NK-92 (cell line): ENCODE measurements at regions not wholly inside any gene's neighbourhood (a gene's known extent, or its start where the extent isn't known, plus 50 kb on each side); places are given as distances from the start of the nearest gene placed in this dataset.
"Not testable (repeated sequence)": the region's sequence is repeated elsewhere in the genome, so short reads cannot be mapped to it uniquely, and the experiment has no call there.

Source experiments
- DNase-seq: peaks from one replicate; lab custom pipeline; 2025; ENCODE audit not compliant: unreplicated experiment; lab: John Stamatoyannopoulos, UW

- no peak for DNase-seq
These were observed 1000.3 kb downstream of the BRD1 start for GRCh38 chr22:48827268-48827846.

- no peak for DNase-seq
These were observed 1001.1 kb downstream of the BRD1 start for GRCh38 chr22:48826546-48826945.

GRCh38 chr22:48825802-48826520 lies 1001.7 kb downstream of the BRD1 start:
- DNase-seq = no peak

DNA sequence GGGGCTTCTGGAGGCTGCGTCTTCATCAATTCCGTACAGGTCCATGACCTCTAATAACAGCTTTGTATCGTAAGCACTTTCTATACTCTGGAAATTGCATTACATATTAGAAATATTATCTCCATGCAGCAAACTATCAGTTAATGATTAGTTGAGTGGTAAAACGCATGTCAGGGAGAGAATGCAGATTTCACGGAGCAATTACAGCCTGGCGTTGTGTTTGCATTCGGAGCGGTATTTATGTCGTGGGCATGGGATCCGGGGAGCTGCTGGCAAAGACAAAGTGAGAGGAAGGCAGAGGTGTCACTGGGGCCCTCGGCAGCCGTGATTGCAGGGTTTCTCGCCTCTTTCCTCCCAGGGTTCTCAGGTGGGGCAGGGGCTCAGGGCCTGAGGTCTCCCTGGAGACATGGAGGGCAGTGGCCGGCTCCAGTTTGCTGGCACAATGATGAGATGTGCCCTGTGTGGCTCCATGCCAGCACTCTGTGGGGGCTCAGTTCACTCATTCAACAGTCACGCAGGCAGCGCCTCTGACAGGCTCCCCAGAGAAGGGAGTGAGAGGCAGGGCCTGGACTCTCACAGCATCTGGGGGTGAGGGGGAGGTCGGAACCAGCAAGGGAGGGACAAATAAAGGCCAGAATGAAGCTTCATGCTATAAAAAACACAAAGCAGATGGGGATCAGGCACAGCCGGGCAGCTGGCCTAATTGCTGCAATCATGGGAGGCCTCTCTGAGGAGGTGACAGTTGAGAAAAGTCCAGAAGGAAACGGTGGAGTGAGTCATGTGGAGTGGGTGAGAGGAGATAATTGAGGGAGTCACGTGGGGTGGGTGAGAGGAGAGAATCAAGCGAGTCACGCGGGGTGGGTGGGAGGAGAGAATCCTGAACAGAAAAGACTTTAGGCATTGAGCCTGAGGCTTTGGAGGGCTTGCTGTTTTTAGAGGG lies 1002.7 kb downstream of the BRD1 start:
- DNase-seq = no peak

- DNase-seq = no peak
These were observed 1003.7 kb downstream of the BRD1 start for GRCh38 chr22:48823941-48824340.

DNA sequence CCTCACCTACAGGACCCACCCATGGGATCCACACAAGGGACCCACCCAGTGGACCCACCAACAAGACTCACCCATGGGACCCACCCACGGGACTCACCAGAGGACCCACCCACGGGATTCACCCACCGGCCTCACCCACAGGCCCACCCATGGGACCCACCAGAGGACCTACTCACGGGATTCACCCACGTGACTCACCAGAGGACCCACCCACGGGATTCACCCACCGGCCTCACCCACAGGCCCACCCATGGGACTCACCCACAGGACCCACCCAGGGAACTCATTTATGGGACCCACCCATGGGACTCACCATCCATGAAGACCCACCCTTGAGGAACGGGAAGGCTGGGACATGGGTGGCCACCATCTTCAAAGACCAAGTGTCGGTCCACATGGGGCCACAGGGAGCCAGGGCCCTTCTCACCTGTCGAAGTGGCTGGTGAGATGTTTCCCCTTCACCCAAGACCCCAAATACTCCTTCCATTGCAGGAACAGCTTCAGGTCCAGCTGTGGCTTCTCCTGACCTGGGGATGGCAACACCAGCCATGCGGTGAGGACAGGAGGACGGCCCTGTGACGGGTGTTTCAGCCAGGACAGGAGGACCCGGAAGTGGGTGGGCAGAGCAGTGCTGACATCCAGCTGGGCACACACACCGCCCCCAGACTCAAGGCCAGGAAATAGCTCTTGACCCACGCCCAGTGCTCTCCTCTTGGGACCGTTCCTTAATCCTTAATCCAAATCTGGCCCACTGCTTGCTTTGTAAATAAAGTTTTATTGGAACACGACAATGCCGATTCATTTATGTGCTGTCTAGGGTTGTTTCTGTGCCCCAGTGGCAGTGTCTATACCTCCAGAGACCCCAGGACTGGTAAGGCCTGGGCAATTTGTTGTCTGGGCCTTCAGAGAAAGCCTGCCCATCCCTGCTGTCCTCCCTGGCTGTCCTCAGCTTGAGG lies 1005.1 kb downstream of the BRD1 start:
- DNase-seq = no peak

DNA sequence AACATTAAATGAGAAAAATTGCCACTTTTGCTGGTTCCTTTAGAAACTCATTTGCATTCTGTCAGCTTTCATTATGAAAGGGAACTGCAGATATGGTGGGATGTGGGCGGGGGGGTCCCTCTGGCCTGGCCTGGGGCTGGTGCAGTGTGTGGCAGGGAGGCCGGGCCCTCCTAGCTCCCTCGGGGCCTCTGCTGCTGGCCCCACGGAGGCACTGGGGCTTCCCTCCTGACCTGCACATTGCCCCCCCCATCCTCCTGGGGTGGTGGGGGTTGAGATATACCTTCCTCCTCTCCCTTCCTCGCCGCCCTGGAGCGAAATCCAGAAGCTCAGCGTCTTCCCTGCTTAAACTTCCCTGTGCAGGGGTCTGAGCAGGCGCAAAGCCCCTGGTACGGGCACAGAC lies 1005.9 kb downstream of the BRD1 start:
- no peak for DNase-seq

GRCh38 chr22:48821346-48821690 lies 1006.4 kb downstream of the BRD1 start:
- no peak for DNase-seq

DNA sequence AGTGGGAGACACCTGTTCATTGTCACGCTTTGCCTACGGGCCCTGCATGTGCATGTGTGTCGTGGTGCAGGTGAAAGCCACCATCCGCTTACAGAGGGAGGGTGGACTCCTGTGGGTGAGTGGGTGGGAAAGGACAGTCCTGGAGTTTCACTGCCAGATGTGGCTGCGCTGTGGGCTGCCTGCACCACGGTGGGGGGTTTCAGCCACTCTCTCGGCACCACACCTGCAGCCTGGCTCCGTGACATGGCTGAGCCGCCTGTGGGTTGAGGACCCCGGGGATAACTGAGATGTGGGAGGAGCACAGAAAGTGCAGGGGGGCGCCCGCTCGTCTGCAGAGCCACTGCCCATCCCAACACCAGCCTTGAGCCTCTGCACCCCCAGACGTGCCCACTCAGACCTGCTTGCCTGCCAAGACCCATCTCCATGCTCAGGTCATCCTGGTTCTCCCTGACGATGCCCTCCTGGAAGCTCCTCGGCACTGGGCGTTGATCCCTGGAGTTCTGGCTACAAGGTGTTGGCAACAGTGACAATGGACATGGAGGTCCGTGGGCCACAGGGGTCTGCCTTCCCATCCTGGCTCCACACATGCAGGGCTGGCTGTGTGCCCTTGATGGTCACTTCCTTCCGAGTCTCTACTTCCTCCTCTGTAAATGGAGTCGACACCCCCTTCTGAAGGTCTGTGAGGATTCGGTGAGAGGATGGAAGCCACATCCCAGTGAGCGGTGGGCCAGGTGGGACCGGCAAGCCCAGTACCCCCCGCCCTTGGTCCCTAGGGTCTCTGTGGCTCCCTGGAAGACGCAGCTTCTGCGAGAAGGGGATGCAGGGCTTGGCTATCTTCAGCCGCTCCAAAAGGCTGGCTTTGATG lies 1007.0 kb downstream of the BRD1 start:
- DNase-seq = no peak

DNA sequence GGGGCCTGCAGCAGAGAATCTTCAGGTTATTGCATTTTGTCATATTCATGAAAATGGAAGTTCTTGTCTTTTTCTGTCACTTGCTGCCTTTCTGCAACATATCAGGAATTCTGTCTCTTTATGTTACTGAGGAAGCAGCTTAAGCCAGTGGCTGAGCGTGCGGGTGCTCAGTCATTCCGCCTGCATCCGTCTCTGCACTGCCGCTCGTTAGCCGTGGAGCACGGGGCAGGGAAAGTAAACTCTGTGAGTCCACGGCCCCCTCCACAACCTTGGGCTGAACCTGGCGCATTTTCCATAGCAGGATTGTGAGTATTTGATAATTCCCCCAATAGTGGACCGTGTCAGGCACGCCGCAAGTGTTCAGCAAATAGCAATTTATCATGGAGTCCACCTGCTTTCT lies 1007.7 kb downstream of the BRD1 start:
- DNase-seq = no peak

DNA sequence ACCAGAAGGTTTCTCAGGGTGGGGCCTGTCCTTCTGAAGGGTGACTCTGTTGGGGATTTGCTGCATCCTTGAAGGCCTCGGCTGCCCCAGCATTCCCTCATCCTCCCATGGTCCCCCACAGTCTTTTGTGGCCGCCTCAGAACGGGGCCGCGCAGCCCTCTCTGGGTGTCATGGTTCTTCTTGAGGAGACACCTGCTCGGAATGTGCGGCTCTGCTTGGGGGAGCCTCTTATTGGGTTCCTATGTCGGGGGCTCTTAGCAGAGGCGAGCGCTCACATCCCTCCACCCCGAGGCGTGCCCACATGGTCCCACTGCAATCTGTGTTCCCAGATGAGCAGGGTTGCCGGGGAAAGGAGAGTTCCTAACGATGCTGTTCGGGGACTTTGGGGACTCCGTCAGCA lies 1008.4 kb downstream of the BRD1 start:
- no peak for DNase-seq

DNA sequence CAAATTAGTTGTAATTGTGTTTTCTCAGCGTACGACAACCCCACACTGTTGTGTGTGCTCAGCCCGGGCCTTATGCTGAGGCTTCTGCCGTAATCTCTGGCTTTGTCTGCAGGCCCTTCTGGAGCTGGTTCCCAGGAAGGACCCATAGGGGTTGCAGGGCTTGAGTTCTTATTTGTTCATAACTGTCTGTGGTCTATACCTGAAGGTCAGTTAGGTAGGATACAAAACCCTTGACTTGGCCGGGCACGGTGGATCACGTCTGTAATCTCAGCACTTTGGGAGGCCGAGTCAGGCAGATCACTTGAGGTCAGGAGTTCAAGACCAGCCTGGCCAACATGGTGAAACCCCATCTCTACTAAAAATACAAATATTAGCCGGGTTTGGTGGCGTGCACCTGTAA lies 1010.2 kb downstream of the BRD1 start:
- not testable (repeated sequence) for DNase-seq

DNA sequence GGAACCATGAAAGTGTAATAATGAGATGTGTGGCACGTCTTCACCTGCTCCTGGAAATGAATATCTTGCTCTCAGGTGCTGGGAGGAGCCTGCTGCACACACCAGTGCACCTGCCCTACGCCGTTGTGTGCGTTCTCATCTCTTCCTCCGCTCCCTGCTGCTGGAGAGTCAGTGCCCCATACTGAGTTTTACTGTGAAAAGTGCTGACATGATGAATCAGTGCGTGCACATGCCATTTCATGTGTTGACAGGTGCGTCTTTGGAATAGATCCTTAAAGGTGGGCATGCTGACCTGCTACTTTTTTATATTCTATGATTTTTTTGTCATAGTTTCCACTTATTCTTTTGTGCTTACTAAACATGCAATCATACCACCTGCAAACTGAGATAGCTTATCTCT lies 1015.8 kb downstream of the BRD1 start:
- DNase-seq = no peak

GRCh38 chr22:48808038-48808960 lies 1019.4 kb downstream of the BRD1 start:
- DNase-seq = no peak

- no peak for DNase-seq
These were observed 1020.5 kb downstream of the BRD1 start for GRCh38 chr22:48807155-48807554.

GRCh38 chr22:48806227-48806781 lies 1021.4 kb downstream of the BRD1 start:
- no peak for DNase-seq

DNA sequence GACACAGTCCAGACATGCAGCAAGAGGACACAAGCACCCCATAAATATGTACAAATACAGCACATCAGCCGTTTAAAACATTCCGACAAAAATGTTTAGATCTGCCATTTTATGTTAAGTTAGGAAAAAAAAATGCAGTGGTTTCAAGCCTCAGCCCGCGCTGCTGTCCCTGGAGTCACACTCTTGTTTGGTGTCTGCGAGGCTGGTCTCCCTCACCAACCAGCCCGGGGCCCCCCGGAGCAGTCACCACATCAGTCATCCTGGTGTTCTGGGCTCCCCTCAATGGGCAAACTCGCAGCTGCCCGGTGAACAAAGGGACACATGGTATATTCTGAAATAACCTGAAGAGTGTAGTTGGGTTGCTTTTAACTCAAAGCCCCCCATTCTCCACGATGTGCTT lies 1022.2 kb downstream of the BRD1 start:
- no peak for DNase-seq

DNA sequence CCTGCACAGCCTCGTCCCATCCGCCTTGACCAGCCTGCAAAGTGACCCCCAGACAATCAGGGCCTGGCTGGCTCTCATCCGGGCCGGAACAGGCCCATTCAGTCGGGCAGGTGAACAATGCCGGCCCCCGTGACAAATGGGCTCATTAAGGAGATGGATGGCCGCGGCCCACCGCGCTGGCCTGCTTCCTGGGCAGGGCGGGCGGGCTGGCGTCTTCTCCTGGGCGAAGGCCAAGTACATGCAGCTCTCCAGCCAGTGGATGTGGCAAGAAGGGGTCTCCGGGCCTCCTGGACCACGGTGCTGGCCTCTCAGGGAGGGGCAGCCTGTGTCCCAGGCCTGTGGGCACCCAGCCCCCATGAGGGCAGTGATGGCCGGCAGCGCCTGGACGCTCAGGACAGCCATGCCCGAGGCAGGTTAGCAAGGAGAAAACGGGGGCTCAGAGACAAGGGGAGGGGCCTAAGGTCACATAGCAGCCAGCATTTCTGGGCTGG lies 1022.8 kb downstream of the BRD1 start:
- DNase-seq = no peak
